BJ (cell line): ENCODE measurements at regions not wholly inside any gene's neighbourhood (a gene's known extent, or its start where the extent isn't known, plus 50 kb on each side); places are given as distances from the start of the nearest gene placed in this dataset. TPM values are rescaled to one million over a fixed set of nuclear protein-coding genes. Genes with fewer than 3 reads are reported as not detected.
A peak's percentile ranks its signal among the peaks of the same experiment; 100 is the strongest.
"Not testable (repeated sequence)": the region's sequence is repeated elsewhere in the genome, so short reads cannot be mapped to it uniquely, and the experiment has no call there.

Experiments used
- CTCF ChIA-PET: fragments of 350-600 bp; formaldehyde crosslinking; extraction: SDS; loops from one replicate; lab custom pipeline; 2021; ENCODE audit warnings: antibody characterized with exemption, inconsistent platforms; lab: Yijun Ruan, JAX
- POLR2A ChIA-PET: fragments of 300-600 bp; sonication (Branson Sonifier 250); formaldehyde crosslinking; extraction: SDS; loops from one replicate; lab custom pipeline; 2021; ENCODE audit warnings: antibody characterized with exemption; lab: Charles Lee
- DNase-seq: peaks from one replicate; pipeline ENCODE4 v3.0.0-alpha.2; 2011; ENCODE audit warnings: low read depth
- H3K27me3 ChIP-seq: 2 replicates; pipeline ENCODE4 v1.6.0; 2011; ENCODE audit warnings: low read length; ENCODE audit not compliant: control insufficient read depth, insufficient read depth
- H3K36me3 ChIP-seq: 2 replicates; pipeline ENCODE4 v1.5.1; 2011; ENCODE audit warnings: low read length; ENCODE audit not compliant: control insufficient read depth, insufficient read depth
- H3K4me3 ChIP-seq: 2 replicates; pipeline ENCODE4 v1.5.1; 2011; ENCODE audit warnings: low read depth, mild to moderate bottlenecking, control low read depth, low read length
- small RNA-seq: library from RNA; depleted of rRNA; stranded (forward); fragments of <200 nt; gene quantifications from one replicate; pipeline ENCODE3, GENCODE V24; 2012; ENCODE audit warnings: low replicate concordance, low read depth; ENCODE audit not compliant: insufficient read length

GRCh38 chrY:11151724-11152123 is 1549.3 kb upstream of the USP9Y start:
- POLR2A ChIA-PET, DNase-seq, H3K36me3 ChIP-seq, H3K27me3 ChIP-seq, H3K4me3 ChIP-seq, CTCF ChIA-PET: not testable (repeated sequence)

GRCh38 chrY:11156100-11156499 is 1544.9 kb upstream of the USP9Y start:
- POLR2A ChIA-PET, CTCF ChIA-PET, DNase-seq, H3K36me3 ChIP-seq, H3K27me3 ChIP-seq, H3K4me3 ChIP-seq: not testable (repeated sequence)

GRCh38 chrY:11156846-11157245 is 1544.2 kb upstream of the USP9Y start:
- POLR2A ChIA-PET, H3K36me3 ChIP-seq, CTCF ChIA-PET, H3K4me3 ChIP-seq, DNase-seq, H3K27me3 ChIP-seq: not testable (repeated sequence)

GRCh38 chrY:11177033-11177432 is 1524.0 kb upstream of the USP9Y start:
- POLR2A ChIA-PET, result not testable (repeated sequence)

GRCh38 chrY:11201133-11201532 is 1499.9 kb upstream of the USP9Y start:
- CTCF ChIA-PET, DNase-seq, POLR2A ChIA-PET, H3K4me3 ChIP-seq, H3K27me3 ChIP-seq, H3K36me3 ChIP-seq: not testable (repeated sequence)

More at GRCh38 chrY:11177033-11177432, 1524.0 kb upstream of the USP9Y start:
- CTCF ChIA-PET, H3K36me3 ChIP-seq, H3K4me3 ChIP-seq, H3K27me3 ChIP-seq, DNase-seq: not testable (repeated sequence)

- peak overlapping the region; percentile 26 for H3K4me3 ChIP-seq
- DNase-seq, POLR2A ChIA-PET, CTCF ChIA-PET, H3K27me3 ChIP-seq, H3K36me3 ChIP-seq: not testable (repeated sequence)
These were observed 1486.2 kb upstream of the USP9Y start for GRCh38 chrY:11214851-11215250.

Small RNA genes in the stretch of these regions (small RNA-seq; reads per million reads assigned to genes)
- not detected for gene AC134878.1
- gene AC140113.1, result not detected
- not detected for gene AC140113.2
- not detected for gene AC140113.3
- not detected for gene AC140113.4
- not detected for gene ANKRD20A6P
